DND-41 (cell line): ENCODE measurements at regions not wholly inside any gene's neighbourhood (a gene's known extent, or its start where the extent isn't known, plus 50 kb on each side); places are given as distances from the start of the nearest gene placed in this dataset.

Source experiments
- ATAC-seq: fragments of 200-7000 bp; cut with Tn5 transposase; 3 replicates; pipeline ENCODE4 v1.9.1; 2021; ENCODE audit warnings: low read depth; ENCODE audit not compliant: insufficient read depth
- DNase-seq: peaks from one replicate; pipeline ENCODE4 v3.0.0-alpha.2; 2020
- H2AFZ ChIP-seq: 2 replicates; pipeline ENCODE4 v1.6.0; 2012; ENCODE audit warnings: low read depth, low read length
- H3K27ac ChIP-seq: 2 replicates; pipeline ENCODE4 v1.5.1; 2012; ENCODE audit warnings: low read length, inconsistent platforms
- H3K27me3 ChIP-seq: fragments of 200-600 bp; sonication (generic); 2 replicates; pipeline ENCODE4 v1.6.0; 2012; ENCODE audit warnings: low read length, mild to moderate bottlenecking, inconsistent platforms; ENCODE audit not compliant: insufficient read depth, poor library complexity
- H3K36me3 ChIP-seq: 2 replicates; pipeline ENCODE4 v1.5.1; 2012; ENCODE audit warnings: low read length, inconsistent platforms; ENCODE audit not compliant: insufficient read depth
- H3K4me1 ChIP-seq: 2 replicates; pipeline ENCODE4 v1.5.1; 2012; ENCODE audit warnings: mild to moderate bottlenecking, low read length; ENCODE audit not compliant: insufficient read depth
- H3K4me2 ChIP-seq: 2 replicates; pipeline ENCODE4 v1.6.0; 2012; ENCODE audit warnings: mild to moderate bottlenecking, moderate library complexity, low read length, inconsistent platforms; ENCODE audit not compliant: insufficient read depth
- H3K4me3 ChIP-seq, 2 experiments: fragments of 200-600 bp in 1 of 2; shearing (Covaris generic) in 1 of 2; 2 replicates each; pipeline ENCODE4 v1.5.1; 2012 to 2016; ENCODE audit warnings: inconsistent platforms in 2 of 2, low read length in 2 of 2, mild to moderate bottlenecking in 2 of 2, low read depth in 1 of 2, moderate library complexity in 1 of 2
- H3K79me2 ChIP-seq: 2 replicates; pipeline ENCODE4 v1.6.0; 2012; ENCODE audit warnings: low read length, inconsistent platforms; ENCODE audit not compliant: insufficient read depth
- H3K9ac ChIP-seq: 2 replicates; pipeline ENCODE4 v1.6.0; 2012; ENCODE audit warnings: low read depth, mild to moderate bottlenecking, inconsistent platforms, low read length, moderate library complexity
- H3K9me3 ChIP-seq: 2 replicates; pipeline ENCODE4 v1.5.1; 2012; ENCODE audit warnings: low read length, moderate library complexity, mild to moderate bottlenecking, inconsistent platforms; ENCODE audit not compliant: insufficient read depth, severe bottlenecking
- H4K20me1 ChIP-seq: 2 replicates; pipeline ENCODE4 v1.6.0; 2012; ENCODE audit warnings: low read length; ENCODE audit not compliant: insufficient read depth
- EZH2 ChIP-seq: IDR thresholded peaks from 3 replicates; pipeline ENCODE4 v1.6.1; 2012; ENCODE audit warnings: borderline replicate concordance, low read depth, mild to moderate bottlenecking, moderate library complexity, low read length, inconsistent platforms; ENCODE audit not compliant: severe bottlenecking
- TF ChIP-seq, protein P1 (sequence below): IDR thresholded peaks from 2 replicates; pipeline ENCODE4 v1.5.1; 2012; ENCODE audit warnings: borderline replicate concordance, low read length, moderate library complexity, mild to moderate bottlenecking; ENCODE audit not compliant: poor library complexity, severe bottlenecking; ENCODE audit errors: extremely low read depth

DNA sequence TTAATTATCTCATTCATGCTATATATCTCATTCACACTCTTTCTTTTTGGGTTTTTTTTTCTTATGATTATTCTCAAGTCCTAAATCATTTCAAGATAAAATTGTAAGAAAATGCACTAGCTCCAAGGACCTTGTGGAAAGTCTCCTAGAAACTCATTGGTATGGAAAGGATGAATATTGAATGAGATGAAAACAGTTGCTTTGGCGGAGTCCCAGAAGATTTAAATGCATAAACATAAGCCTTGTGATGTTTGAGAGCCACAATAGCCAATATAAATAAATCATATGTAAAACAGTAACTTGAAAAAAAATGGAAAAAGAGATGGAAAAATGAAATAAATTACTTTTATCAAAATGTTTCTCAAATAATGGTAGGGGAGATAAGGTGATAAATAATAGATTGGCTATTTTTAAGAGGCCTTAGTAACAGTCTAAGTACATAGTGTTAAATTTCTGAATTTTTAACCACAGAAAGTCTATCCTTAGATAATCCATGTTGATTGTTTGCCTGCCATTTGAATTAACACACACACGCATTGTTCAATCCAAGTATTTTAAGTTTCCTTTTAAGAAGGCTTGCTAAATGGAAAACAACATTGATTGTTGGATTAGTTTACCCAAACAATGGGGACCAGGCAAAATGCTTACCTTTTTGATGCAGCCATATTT lies 81.1 kb upstream of the CD2AP start:
- ATAC-seq (no peak), DNase-seq (no peak)
- TF ChIP-seq, protein P1, sequence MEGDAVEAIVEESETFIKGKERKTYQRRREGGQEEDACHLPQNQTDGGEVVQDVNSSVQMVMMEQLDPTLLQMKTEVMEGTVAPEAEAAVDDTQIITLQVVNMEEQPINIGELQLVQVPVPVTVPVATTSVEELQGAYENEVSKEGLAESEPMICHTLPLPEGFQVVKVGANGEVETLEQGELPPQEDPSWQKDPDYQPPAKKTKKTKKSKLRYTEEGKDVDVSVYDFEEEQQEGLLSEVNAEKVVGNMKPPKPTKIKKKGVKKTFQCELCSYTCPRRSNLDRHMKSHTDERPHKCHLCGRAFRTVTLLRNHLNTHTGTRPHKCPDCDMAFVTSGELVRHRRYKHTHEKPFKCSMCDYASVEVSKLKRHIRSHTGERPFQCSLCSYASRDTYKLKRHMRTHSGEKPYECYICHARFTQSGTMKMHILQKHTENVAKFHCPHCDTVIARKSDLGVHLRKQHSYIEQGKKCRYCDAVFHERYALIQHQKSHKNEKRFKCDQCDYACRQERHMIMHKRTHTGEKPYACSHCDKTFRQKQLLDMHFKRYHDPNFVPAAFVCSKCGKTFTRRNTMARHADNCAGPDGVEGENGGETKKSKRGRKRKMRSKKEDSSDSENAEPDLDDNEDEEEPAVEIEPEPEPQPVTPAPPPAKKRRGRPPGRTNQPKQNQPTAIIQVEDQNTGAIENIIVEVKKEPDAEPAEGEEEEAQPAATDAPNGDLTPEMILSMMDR = no peak
- no peak for TF ChIP-seq EZH2
- Histone ChIP-seq H3K27ac (no peak overlapping the region), H3K27me3 (no peaks in the 10 kb centered on the region), H3K9ac (no peak overlapping the region), H3K9me3 (no peaks in the 10 kb centered on the region), H4K20me1 (no peaks in the 10 kb centered on the region), H3K4me1 (no peaks in the 10 kb centered on the region), H3K36me3 (no peaks in the 10 kb centered on the region), H2AFZ (no peak overlapping the region), H3K4me2 (no peak overlapping the region), H3K79me2 (no peaks in the 10 kb centered on the region), H3K4me3 (no peak overlapping the region)

DNA sequence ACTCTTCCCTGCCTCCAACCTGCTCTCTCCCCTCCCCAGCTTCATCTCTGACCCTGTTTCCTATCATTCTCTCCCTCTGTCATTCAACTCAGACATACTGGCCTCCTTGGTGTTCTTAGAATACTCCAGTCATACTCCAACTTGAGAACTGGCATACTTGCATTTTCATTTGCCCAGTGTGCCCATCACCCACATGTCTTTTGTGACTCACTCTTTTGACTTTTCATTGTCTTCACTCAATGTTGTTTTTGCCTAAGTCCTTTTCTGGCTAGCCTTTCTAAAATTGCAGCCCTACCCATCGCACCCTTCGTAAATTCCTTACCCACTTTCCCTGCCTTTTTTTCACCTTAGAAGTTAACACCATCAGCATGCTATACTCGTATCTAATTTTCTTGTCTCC lies 77.0 kb upstream of the CD2AP start:
- Histone ChIP-seq H3K9me3 (no peaks in the 10 kb centered on the region), H2AFZ (no peak overlapping the region), H3K4me2 (no peak overlapping the region), H3K4me1 (no peaks in the 10 kb centered on the region), H3K4me3 (no peak overlapping the region), H3K9ac (no peak overlapping the region), H4K20me1 (no peaks in the 10 kb centered on the region), H3K27me3 (no peaks in the 10 kb centered on the region), H3K36me3 (no peaks in the 10 kb centered on the region), H3K79me2 (no peaks in the 10 kb centered on the region), H3K27ac (no peak overlapping the region)
- no peak for TF ChIP-seq EZH2
- TF ChIP-seq, protein P1 = no peak
- DNase-seq (no peak), ATAC-seq (no peak)

DNA sequence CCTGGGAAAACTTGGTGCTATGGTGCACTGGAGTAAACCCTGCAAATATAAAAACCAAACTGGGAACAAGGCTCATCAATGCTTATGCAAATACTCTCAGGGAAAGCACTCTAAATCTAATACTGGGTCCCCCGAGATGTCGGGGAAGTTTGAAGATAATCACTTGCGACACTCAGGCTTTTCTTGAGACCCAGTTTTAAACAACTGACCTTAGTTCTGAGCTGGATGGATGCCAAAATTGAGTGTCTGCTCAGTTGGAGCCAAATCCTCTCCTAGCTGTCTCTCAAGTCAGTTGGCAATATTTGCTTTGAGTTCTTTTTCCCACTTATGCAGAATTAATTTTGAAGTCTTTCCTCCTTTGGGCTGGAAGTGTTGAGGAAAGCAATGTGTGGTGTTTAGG lies 75.5 kb upstream of the CD2AP start:
- Histone ChIP-seq H3K4me3 (no peak overlapping the region), H3K27ac (no peak overlapping the region), H3K27me3 (no peaks in the 10 kb centered on the region), H3K36me3 (no peaks in the 10 kb centered on the region), H3K9ac (no peak overlapping the region), H3K4me1 (no peaks in the 10 kb centered on the region), H3K79me2 (no peaks in the 10 kb centered on the region), H2AFZ (no peak overlapping the region), H3K9me3 (no peaks in the 10 kb centered on the region), H3K4me2 (no peak overlapping the region), H4K20me1 (no peaks in the 10 kb centered on the region)
- TF ChIP-seq, protein P1 = no peak
- no peak for TF ChIP-seq EZH2
- ATAC-seq (no peak), DNase-seq (no peak)
